HEK293 (cell line): ENCODE measurements at regions not wholly inside any gene's neighbourhood (a gene's known extent, or its start where the extent isn't known, plus 50 kb on each side); places are given as distances from the start of the nearest gene placed in this dataset.

Experiments
- CTCF ChIA-PET: fragments of 350-600 bp; formaldehyde crosslinking; extraction: SDS; loops from one replicate; lab custom pipeline; 2021; ENCODE audit warnings: antibody characterized with exemption; lab: Yijun Ruan, JAX
- POLR2A ChIA-PET: fragments of 300-600 bp; formaldehyde crosslinking; extraction: SDS; loops from one replicate; lab custom pipeline; 2020; ENCODE audit warnings: antibody characterized with exemption, inconsistent platforms; lab: Yijun Ruan, JAX
- H3K27ac ChIP-seq: fragments of 200-500 bp; sonication (Bioruptor generic); 2 replicates; pipeline ENCODE4 v1.5.1; 2014; ENCODE audit warnings: low read depth, low read length, control low read depth, inconsistent platforms; ENCODE audit errors: extremely low read depth
- H3K36me3 ChIP-seq, 2 experiments: fragments of 200-500 bp in 1 of 2; sonication (Bioruptor generic) in 1 of 2; 1 replicate in 1 of 2; 2 replicates in 1 of 2; pipeline ENCODE4 v1.5.1; 2014 to 2017; ENCODE audit warnings: inconsistent platforms in 2 of 2, low read length in 2 of 2; ENCODE audit not compliant: control insufficient read depth in 2 of 2, insufficient read depth in 1 of 2
- H3K4me1 ChIP-seq: fragments of 200-500 bp; sonication (Bioruptor generic); 2 replicates; pipeline ENCODE4 v1.5.1; 2014; ENCODE audit warnings: mild to moderate bottlenecking, low read length, inconsistent platforms; ENCODE audit not compliant: control insufficient read depth, insufficient read depth
- H3K4me3 ChIP-seq: 2 replicates; pipeline ENCODE4 v1.5.1; 2011; ENCODE audit warnings: low read depth, mild to moderate bottlenecking, control low read depth, low read length, moderate library complexity
- H3K9me3 ChIP-seq: fragments of 200-500 bp; sonication (Bioruptor generic); 2 replicates; pipeline ENCODE4 v1.5.1; 2014; ENCODE audit warnings: low read depth, low read length, inconsistent platforms; ENCODE audit not compliant: control insufficient read depth, insufficient read depth
- EGR2 ChIP-seq: fragments of 450-650 bp; formaldehyde crosslinking; IDR thresholded peaks from 2 replicates; pipeline ENCODE4 v1.5.1; 2016; ENCODE audit warnings: low read depth, missing biosample characterization, missing genetic modification characterization
- FEZF1 ChIP-seq: fragments of 450-650 bp; formaldehyde crosslinking; IDR thresholded peaks from 2 replicates; pipeline ENCODE4 v1.5.1; 2016; ENCODE audit warnings: missing biosample characterization, missing genetic modification characterization
- HOXD13 ChIP-seq: sonication (generic); formaldehyde crosslinking; IDR thresholded peaks from 2 replicates; pipeline ENCODE4 v1.8.0; 2022; ENCODE audit warnings: missing genetic modification reagents, borderline replicate concordance
- KLF8 ChIP-seq: fragments of 450-650 bp; formaldehyde crosslinking; IDR thresholded peaks from 2 replicates; pipeline ENCODE4 v1.5.1; 2016; ENCODE audit warnings: missing biosample characterization, missing genetic modification characterization
- MYNN ChIP-seq: fragments of 450-650 bp; formaldehyde crosslinking; IDR thresholded peaks from 2 replicates; pipeline ENCODE4 v1.5.1; 2016; ENCODE audit warnings: missing biosample characterization, missing genetic modification characterization, borderline replicate concordance
- MZF1 ChIP-seq: fragments of 450-650 bp; formaldehyde crosslinking; IDR thresholded peaks from 2 replicates; pipeline ENCODE4 v1.5.1; 2017; ENCODE audit warnings: missing biosample characterization, missing genetic modification characterization, borderline replicate concordance
- OVOL3 ChIP-seq: fragments of 450-650 bp; formaldehyde crosslinking; IDR thresholded peaks from 2 replicates; pipeline ENCODE4 v1.5.1; 2016; ENCODE audit warnings: missing biosample characterization, missing genetic modification characterization
- PRDM1 ChIP-seq: fragments of 450-650 bp; formaldehyde crosslinking; IDR thresholded peaks from 2 replicates; pipeline ENCODE4; 2016; ENCODE audit warnings: missing biosample characterization, missing genetic modification characterization
- REPIN1 ChIP-seq: fragments of 450-650 bp; formaldehyde crosslinking; IDR thresholded peaks from 2 replicates; pipeline ENCODE4 v1.5.1; 2017; ENCODE audit warnings: missing biosample characterization, missing genetic modification characterization, low read depth
- TRIM28 ChIP-seq: IDR thresholded peaks from 2 replicates; pipeline ENCODE4 v1.6.1; 2011; ENCODE audit warnings: low read length, control low read depth, borderline replicate concordance
- ZBTB10 ChIP-seq: fragments of 450-650 bp; formaldehyde crosslinking; IDR thresholded peaks from 2 replicates; pipeline ENCODE4 v1.5.1; 2016; ENCODE audit warnings: missing biosample characterization, missing genetic modification characterization
- ZNF10 ChIP-seq: fragments of 450-650 bp; formaldehyde crosslinking; IDR thresholded peaks from 2 replicates; pipeline ENCODE4 v1.5.1; 2017; ENCODE audit warnings: missing biosample characterization, missing genetic modification characterization
- ZNF121 ChIP-seq: fragments of 450-650 bp; formaldehyde crosslinking; IDR thresholded peaks from 2 replicates; pipeline ENCODE4 v1.5.1; 2016; ENCODE audit warnings: missing biosample characterization, missing genetic modification characterization
- ZNF2 ChIP-seq: fragments of 450-650 bp; formaldehyde crosslinking; IDR thresholded peaks from 2 replicates; pipeline ENCODE4 v1.5.1; 2016; ENCODE audit warnings: missing biosample characterization, missing genetic modification characterization
- ZNF214 ChIP-seq: fragments of 450-650 bp; formaldehyde crosslinking; IDR thresholded peaks from 2 replicates; pipeline ENCODE4 v1.5.1; 2017; ENCODE audit warnings: missing biosample characterization, mild to moderate bottlenecking, missing genetic modification characterization, borderline replicate concordance
- ZNF398 ChIP-seq: fragments of 450-650 bp; formaldehyde crosslinking; IDR thresholded peaks from 2 replicates; pipeline ENCODE4 v1.5.1; 2017; ENCODE audit warnings: missing biosample characterization, missing genetic modification characterization
- ZNF488 ChIP-seq: fragments of 450-650 bp; formaldehyde crosslinking; IDR thresholded peaks from 2 replicates; pipeline ENCODE4 v1.5.1; 2016; ENCODE audit warnings: missing biosample characterization, missing genetic modification characterization
- ZNF548 ChIP-seq: fragments of 450-650 bp; formaldehyde crosslinking; IDR thresholded peaks from 2 replicates; pipeline ENCODE4 v1.5.1; 2016; ENCODE audit warnings: missing biosample characterization, missing genetic modification characterization
- ZNF580 ChIP-seq: fragments of 450-650 bp; formaldehyde crosslinking; IDR thresholded peaks from 2 replicates; pipeline ENCODE4 v1.5.1; 2016; ENCODE audit warnings: missing biosample characterization, missing genetic modification characterization
- ZNF629 ChIP-seq: fragments of 450-650 bp; formaldehyde crosslinking; IDR thresholded peaks from 2 replicates; pipeline ENCODE4 v1.5.1; 2017; ENCODE audit warnings: missing biosample characterization, missing genetic modification characterization

GRCh38 chr19:30916238-30916637 lies 433.0 kb downstream of the TSHZ3 start:
- ChIA-PET POLR2A (no interaction called here), CTCF (interaction anchor here (0.7 kb wide), 1 partner anchor 25 kb away, joined by 5 read pairs; no protein-coding TSS in a partner anchor)
- no peaks in the 10 kb centered on the region for H3K4me1 ChIP-seq
- TF ChIP-seq ZNF2 (tag by site-specific recombination) (no peak), ZNF488 (tag by site-specific recombination) (no peak), ZNF629 (tag by site-specific recombination) (no peak), ZNF580 (no peak)
- H3K9me3 ChIP-seq: no peaks in the 10 kb centered on the region; the same call in 1 of the 2 replicates
- H3K27ac ChIP-seq: no peak overlapping the region
- H3K36me3 ChIP-seq: no peaks in the 10 kb centered on the region
- H3K4me3 ChIP-seq: no peak overlapping the region

- H3K4me3 ChIP-seq: no peak overlapping the region
- ChIA-PET CTCF (interaction anchor here (0.7 kb wide), 1 partner anchor 19 kb away, joined by 3 read pairs; no protein-coding TSS in a partner anchor), POLR2A (no interaction called here)
- H3K9me3 ChIP-seq: no peaks in the 10 kb centered on the region; the same call in 1 of the 2 replicates
- peaks cover 2% of the 10 kb centered on the region; the same call in 1 of the 2 replicates for H3K4me1 ChIP-seq
- H3K27ac ChIP-seq: no peak overlapping the region
- H3K36me3 ChIP-seq: no peaks in the 10 kb centered on the region
- no peak for TF ChIP-seq OVOL3 (tag by site-specific recombination)
- TF ChIP-seq KLF8 (tag by site-specific recombination): no peak
- TF ChIP-seq HOXD13 (CRISPR knock-in tag): no peak
- TF ChIP-seq EGR2: no peak
- no peak for TF ChIP-seq ZNF398
- no peak for TF ChIP-seq MZF1 (tag by site-specific recombination)
- TF ChIP-seq FEZF1 (tag by site-specific recombination): no peak
- TF ChIP-seq ZBTB10 (tag by site-specific recombination): no peak
- no peak for TF ChIP-seq TRIM28
- no peak for TF ChIP-seq ZNF121
- TF ChIP-seq, all 188 proteins: peak for 0
These were observed 437.7 kb downstream of the TSHZ3 start for GRCh38 chr19:30911491-30911890.

- Histone ChIP-seq H3K9me3 (no peaks in the 10 kb centered on the region; the same call in 1 of the 2 replicates), H3K4me3 (no peak overlapping the region), H3K36me3 (no peaks in the 10 kb centered on the region), H3K27ac (no peak overlapping the region), H3K4me1 (peaks cover 2% of the 10 kb centered on the region; the same call in 1 of the 2 replicates)
- ChIA-PET POLR2A (no interaction called here), CTCF (no interaction called here)
- TF ChIP-seq ZNF214 (tag by site-specific recombination) (no peak), ZNF548 (tag by site-specific recombination) (no peak), ZNF10 (no peak), MYNN (tag by site-specific recombination) (no peak), REPIN1 (tag by site-specific recombination) (no peak), PRDM1 (tag by site-specific recombination) (no peak), ZNF580 (no peak)
These were observed 438.6 kb downstream of the TSHZ3 start for GRCh38 chr19:30910485-30911240.
